ENCODE measurements at regions not wholly inside any gene's neighbourhood (a gene's known extent, or its start where the extent isn't known, plus 50 kb on each side); places are given as distances from the start of the nearest gene placed in this dataset.
"Not testable (repeated sequence)": the region's sequence is repeated elsewhere in the genome, so short reads cannot be mapped to it uniquely, and the experiment has no call there.

GRCh38 chr4:84032372-84032771 is 466.7 kb downstream of the NKX6-1 start:
- DNase-seq (ENCODE audit: low read depth in 4 of 4, low spot score in 3 of 4) = no peak

GRCh38 chr4:84031401-84031800 is 467.7 kb downstream of the NKX6-1 start:
- DNase-seq (ENCODE audit: low read depth in 4 of 4, low spot score in 3 of 4) = no peak

GRCh38 chr4:84028340-84028739 is 470.8 kb downstream of the NKX6-1 start:
- DNase-seq (ENCODE audit: low read depth in 4 of 4, low spot score in 3 of 4) = no peak

GRCh38 chr4:84024405-84024804 is 474.7 kb downstream of the NKX6-1 start:
- DNase-seq (ENCODE audit: low read depth in 4 of 4, low spot score in 3 of 4) = no peak

GRCh38 chr4:84022564-84022963 is 476.5 kb downstream of the NKX6-1 start:
- no peak for DNase-seq (ENCODE audit: low read depth in 4 of 4, low spot score in 3 of 4)

GRCh38 chr4:84019626-84020025 is 479.5 kb downstream of the NKX6-1 start:
- no peak for DNase-seq (ENCODE audit: low read depth in 4 of 4, low spot score in 3 of 4)

- DNase-seq (ENCODE audit: low read depth in 4 of 4, low spot score in 3 of 4) = no peak
These were observed 467.1 kb downstream of the GPAT3 start for GRCh38 chr4:84003046-84003445.

- no peak for DNase-seq (ENCODE audit: low read depth in 4 of 4, low spot score in 3 of 4)
These were observed 466.1 kb downstream of the GPAT3 start for GRCh38 chr4:84001876-84002569.

GRCh38 chr4:83996254-83996653 is 460.3 kb downstream of the GPAT3 start:
- DNase-seq (ENCODE audit: low read depth in 4 of 4, low spot score in 3 of 4) = no peak

- DNase-seq (ENCODE audit: low read depth in 4 of 4, low spot score in 3 of 4) = no peak
These were observed 457.9 kb downstream of the GPAT3 start for GRCh38 chr4:83993774-83994173.

GRCh38 chr4:83989835-83990234 is 453.9 kb downstream of the GPAT3 start:
- DNase-seq (ENCODE audit: low read depth in 4 of 4, low spot score in 3 of 4) = no peak

GRCh38 chr4:83981156-83981555 is 445.2 kb downstream of the GPAT3 start:
- no peak for DNase-seq (ENCODE audit: low read depth in 4 of 4, low spot score in 3 of 4)

GRCh38 chr4:83979773-83980172 is 443.9 kb downstream of the GPAT3 start:
- no peak for DNase-seq (ENCODE audit: low read depth in 4 of 4, low spot score in 3 of 4)

GRCh38 chr4:83974111-83974780 is 438.3 kb downstream of the GPAT3 start:
- DNase-seq (ENCODE audit: low read depth in 4 of 4, low spot score in 3 of 4) = no peak

GRCh38 chr4:83964996-83965541 is 429.2 kb downstream of the GPAT3 start:
- no peak for DNase-seq (ENCODE audit: low read depth in 4 of 4, low spot score in 3 of 4)

- no peak for DNase-seq (ENCODE audit: low read depth in 4 of 4, low spot score in 3 of 4)
These were observed 426.6 kb downstream of the GPAT3 start for GRCh38 chr4:83962492-83962891.

- DNase-seq (ENCODE audit: low read depth in 4 of 4, low spot score in 3 of 4) = no peak
These were observed 425.7 kb downstream of the GPAT3 start for GRCh38 chr4:83961575-83961974.

GRCh38 chr4:83959160-83959559 is 423.3 kb downstream of the GPAT3 start:
- no peak for DNase-seq (ENCODE audit: low read depth in 4 of 4, low spot score in 3 of 4)

GRCh38 chr4:83947830-83948193 is 411.9 kb downstream of the GPAT3 start:
- DNase-seq (ENCODE audit: low read depth in 4 of 4, low spot score in 3 of 4) = no peak

GRCh38 chr4:83947125-83947829 is 411.4 kb downstream of the GPAT3 start:
- no peak for DNase-seq (ENCODE audit: low read depth in 4 of 4, low spot score in 3 of 4)

GRCh38 chr4:83943691-83944090 is 407.8 kb downstream of the GPAT3 start:
- DNase-seq (ENCODE audit: low read depth in 4 of 4, low spot score in 3 of 4) = not testable (repeated sequence)
